GM21529 (cell line): ENCODE measurements at regions not wholly inside any gene's neighbourhood (a gene's known extent, or its start where the extent isn't known, plus 50 kb on each side); places are given as distances from the start of the nearest gene placed in this dataset.
"Not testable (repeated sequence)": the region's sequence is repeated elsewhere in the genome, so short reads cannot be mapped to it uniquely, and the experiment has no call there.

Experiments
- ATAC-seq: cut with Tn5 transposase; IDR thresholded peaks from one replicate; pipeline ENCODE4 v1.9.1; 2021; ENCODE audit not compliant: unreplicated experiment

DNA sequence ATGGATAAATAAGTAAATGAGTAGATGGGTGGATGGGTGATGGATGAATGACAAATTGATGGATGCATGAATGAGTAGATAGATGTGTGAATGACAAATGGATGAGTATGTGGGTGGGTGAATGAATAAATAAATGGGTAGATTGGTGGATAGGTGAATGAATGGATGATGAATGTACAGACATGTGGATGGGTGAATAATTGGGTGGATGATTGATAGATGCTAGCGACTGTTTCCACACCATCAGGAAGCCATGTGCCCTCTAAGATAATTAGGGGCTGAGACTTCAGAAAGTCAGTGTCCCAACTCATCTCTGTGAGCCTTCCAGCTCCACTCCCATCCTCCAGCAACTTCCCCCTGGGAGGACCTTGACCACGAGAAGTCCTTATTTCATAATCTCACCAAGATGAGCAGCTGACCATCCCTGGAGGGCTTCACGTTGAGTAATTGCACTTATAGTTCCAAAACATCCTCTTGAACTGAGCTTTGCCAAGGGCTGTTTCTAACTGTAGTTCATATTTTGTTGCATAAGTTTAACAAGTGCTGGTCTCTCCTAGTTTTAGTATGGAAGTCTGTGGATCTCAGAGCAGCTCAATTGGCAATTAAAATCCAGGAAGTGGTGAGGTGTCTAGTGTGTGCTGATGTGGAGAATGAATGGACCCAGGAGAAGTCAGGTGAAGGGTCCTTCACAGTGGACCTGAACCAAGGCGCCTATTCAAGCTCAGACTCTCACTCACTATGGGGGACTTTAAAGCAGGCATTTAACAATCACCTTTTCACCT lies 295.7 kb downstream of the ADGRD1 start:
- ATAC-seq = no peak

DNA sequence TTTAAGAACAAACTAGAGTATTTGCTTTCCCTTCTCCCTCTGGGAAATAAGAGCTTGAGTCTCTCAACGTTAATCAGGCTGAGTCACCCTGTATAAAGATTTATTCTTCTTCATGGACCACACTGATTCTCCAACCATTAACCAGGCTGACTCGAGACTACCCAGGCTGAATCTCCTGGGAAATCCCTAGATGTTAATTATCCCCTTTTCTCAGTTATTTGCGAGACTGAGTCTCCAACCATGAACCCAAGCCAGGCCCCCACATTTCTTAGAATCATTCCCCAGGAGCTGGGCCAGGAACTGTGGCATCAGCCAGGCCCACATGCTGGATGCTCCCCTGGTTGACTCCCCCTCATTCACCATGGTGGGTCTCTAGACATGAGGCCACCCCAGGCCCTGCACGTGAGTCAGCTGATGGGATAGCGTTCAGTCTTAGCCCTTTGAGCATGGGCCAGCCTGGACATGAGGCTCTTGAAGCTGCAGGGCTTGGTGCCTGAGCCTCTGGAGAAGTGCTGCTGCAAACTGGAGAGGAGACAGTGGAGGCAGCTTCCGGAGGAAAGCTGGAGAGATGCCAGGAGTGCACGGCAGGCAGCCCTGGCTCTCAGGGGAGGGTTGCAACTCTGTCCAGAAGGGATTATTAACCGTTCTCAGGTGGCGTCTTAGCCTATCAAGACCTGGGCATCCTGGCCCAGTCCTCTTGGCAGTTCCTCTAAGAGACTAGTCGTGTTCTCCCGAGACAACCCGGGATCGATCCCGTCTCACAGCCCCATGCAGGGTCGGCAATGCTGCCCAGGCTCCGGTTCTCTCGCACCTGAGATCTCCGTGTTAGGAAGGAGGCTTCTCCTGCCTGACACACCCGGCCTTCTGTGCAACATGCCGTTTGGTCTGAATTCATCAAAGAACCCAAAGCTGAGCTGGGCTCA lies 296.6 kb downstream of the ADGRD1 start:
- ATAC-seq = no peak

DNA sequence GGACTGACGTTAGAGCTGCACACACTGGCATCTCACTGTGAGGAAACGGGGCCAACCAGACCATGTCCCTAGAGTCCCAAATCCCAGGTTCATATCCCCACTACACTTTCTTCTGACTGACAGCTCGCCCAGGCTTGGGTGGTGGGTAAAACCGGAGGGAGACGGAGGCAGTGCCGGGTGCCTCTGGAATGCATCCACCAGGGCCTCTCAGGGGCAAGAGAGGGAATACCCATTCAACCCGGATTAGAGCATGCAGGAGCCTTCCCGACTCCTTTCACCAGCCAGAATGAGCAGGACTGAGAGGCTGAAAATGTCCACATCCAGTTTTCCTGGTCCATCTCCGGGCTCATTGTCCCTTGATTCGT lies 297.2 kb downstream of the ADGRD1 start:
- no peak for ATAC-seq

DNA sequence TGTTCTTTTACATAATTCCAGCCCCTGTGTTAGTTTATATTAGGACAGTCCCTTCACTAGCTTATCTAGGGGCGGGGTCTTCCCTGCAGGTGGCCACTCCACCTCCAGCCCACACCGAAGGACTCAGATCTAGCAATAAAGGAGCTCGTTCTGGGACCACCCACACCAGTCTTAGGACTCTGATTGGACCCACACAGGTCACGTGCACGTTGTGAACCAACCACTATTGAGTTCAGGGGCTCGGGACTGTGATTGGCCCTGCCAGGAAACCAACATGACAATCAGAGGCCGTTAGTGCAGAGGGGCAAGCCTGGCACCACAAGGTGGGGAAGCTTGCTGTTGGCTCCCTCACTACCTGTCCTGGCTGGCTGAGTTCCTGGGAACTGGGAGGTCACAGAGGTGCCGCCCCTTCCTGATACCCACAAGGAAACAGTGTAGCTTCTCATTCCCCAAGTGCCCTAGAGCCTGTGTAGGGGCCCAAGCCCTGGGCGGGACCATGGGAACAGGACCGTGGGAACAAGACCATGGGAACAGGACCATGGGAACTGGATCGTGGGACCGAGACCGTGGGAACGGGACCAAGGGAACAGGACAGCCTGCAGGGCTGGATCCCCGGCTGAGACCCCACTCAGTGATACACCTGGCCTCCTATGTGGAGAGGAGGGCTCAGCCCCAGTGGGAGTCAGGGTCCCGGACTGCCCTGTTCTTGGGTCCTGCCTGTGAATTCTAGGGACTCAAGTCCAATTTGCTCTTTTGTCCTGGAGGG lies 297.8 kb downstream of the ADGRD1 start:
- ATAC-seq = no peak

DNA sequence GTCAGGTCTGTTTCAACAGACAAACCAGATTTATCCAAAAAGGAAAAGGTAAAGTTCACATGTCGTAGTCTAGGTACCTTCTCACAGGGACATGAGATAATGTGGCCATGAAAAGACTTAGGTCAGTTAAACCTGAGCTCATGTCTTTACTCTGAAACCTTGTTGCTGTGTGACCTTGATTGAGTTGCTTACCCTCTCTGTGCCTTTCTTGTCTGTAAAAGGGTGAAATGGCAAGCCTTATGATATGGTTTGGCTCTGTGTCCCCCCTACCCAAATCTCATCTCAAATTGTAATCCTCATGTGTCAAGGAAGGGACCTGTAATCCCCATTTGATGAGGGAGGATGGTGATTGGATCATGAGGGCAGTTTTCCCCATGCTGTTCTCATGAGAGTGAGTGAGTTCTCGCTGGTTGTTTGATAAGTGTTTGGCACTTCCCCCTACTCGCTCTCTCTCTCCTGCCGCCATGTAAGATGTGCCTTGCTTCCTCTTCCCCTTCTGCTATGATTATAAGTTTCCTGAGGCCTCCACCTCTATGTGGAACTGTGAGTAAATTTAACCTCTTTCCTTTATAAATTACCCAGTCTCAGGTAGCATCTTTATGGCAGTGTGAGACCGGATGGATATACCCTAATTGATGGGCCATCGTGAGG lies 299.8 kb downstream of the ADGRD1 start:
- ATAC-seq = no peak

DNA sequence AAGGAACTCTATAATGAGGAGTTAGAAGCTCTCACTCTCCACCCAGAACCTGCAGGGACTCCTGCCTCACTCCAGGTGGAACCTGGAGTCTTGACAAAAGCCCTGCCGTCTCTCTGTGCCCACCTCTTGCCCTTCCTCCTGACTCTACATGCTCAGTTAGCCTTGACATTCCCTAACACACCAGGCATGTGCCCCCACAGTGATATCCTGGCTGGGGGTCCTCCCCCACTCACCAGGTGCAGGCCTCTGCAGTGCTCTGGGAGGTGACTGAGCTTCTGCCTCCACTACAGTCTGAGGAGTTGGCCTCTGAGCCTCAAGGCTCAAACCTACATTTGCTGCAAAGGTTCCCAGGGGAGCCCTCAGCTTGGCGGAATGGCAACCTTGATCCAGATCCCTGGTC lies 300.7 kb downstream of the ADGRD1 start:
- ATAC-seq = no peak

DNA sequence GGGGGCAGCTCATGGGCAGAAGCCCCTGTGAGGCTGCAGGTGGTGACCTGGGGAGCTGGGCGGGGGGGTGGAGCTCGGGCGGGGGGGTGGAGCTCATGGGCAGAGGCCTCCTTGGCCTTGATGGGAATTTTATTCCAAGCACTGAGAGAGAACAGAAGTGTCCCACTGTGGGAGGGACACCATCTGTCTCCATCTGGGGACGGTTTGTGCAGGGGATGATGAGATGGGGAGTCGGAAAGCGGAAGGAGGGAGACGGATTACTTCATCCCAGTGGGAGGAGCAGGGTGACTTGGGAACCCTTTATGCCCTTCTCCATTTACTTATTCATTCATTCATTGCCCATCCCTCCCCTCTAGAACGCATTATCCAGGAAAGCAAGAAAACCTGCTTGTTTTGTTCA lies 304.7 kb downstream of the ADGRD1 start:
- ATAC-seq = no peak

DNA sequence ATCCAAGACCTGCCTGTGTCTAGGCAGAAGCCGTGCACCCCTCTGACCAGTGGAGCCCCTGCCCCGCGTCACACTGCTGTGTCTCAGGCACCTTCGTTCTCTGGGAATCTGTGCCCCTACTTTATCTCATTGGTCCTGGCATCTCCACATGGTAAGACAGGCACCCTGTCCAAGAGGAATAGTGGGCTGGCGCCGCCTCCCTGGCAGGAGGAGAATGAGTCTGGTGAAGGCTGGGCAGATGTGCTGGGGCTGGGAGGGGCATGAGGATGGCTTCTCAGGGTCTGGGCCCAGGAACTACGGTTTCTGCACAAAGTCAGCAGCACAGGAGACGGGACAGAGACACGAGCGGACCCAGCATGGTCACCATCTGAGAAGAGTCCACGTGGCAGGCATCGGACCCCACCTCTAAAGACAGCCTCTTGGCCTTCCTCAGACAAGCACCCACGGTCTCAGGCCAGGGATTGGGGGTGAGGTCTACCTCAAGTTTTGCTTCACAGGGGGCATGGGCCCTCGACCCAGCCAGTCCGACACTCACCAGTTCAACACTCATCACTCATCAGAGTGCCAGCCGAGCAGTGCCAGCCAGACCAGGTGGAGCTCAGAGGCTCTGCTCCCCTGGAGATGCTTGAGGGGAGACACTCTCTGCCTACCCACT lies 306.7 kb downstream of the ADGRD1 start:
- no peak for ATAC-seq

DNA sequence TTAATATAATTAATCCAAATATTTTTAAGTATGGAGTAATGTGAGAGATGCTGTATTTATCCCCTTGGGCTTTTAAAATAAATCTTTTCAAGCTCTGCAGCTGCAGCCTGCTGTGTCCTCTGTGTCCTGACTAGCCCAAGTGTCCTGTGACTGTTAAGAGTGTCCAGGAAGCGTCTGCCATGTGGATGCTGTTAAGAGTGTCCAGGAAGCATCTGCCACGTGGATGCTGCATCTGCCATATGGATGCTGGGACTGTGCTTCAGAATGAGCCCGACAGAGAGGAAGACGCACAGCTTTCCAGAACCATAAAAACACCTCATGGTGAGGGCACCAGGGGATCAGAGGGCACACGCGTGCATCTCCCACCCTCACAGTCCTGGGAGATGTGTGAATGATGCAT lies 307.2 kb downstream of the ADGRD1 start:
- ATAC-seq = no peak

DNA sequence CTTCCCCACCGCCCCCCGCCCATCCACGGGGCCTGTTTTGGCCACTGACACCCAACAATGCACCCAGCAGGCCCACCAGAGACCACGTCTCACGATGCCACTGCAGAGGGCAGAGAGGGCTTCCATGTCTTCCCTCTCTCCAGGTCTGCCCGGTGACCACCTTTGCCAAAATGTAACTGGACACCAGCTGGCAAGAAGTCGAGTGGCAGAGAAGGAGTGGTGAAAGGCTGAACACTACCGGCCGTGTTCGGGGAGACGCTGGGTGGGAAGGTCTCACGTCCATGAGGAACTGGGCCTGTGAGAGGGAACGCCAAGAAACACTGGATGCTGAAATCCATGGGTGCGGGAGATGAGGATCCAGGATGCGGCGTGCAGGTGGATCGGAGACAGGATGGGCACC lies 308.2 kb downstream of the ADGRD1 start:
- no peak for ATAC-seq

DNA sequence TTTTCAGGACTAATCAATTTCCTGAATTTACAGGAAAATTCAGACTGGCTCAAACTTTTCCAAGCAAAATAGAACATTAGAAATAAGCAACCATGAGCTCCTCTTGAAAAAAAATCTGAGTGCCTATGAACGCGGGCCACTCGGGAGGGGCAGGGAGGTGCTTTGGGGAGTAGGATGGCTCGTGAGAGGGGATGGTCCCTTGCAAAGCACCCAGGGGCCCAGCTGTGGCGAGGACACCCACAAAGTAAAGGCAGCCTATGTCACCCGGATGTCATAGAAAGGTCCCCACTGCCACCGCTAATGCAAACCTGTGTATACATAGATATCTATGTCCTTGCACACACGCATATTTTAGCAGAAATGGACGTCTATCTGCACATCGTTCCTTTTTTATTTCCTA lies 309.9 kb downstream of the ADGRD1 start:
- no peak for ATAC-seq

DNA sequence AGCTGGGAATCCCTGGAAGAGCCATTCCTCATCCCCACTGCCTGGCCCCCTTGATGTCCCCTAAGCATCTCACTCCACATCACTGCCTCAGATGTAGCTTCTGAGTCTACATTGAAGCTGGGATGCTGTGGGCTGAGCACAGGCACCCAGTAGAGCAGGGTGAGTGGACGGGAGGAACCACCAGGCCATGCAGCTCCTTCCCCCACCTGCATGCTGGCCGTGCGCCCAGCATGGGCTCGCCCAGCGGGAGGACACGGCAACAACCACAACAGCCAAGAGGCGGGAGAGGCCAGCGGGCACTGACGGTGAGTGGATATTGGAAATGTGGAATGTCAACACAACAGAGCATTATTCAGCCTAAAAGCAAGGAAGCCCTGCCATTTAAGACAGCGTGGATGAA lies 310.9 kb downstream of the ADGRD1 start:
- no peak for ATAC-seq

DNA sequence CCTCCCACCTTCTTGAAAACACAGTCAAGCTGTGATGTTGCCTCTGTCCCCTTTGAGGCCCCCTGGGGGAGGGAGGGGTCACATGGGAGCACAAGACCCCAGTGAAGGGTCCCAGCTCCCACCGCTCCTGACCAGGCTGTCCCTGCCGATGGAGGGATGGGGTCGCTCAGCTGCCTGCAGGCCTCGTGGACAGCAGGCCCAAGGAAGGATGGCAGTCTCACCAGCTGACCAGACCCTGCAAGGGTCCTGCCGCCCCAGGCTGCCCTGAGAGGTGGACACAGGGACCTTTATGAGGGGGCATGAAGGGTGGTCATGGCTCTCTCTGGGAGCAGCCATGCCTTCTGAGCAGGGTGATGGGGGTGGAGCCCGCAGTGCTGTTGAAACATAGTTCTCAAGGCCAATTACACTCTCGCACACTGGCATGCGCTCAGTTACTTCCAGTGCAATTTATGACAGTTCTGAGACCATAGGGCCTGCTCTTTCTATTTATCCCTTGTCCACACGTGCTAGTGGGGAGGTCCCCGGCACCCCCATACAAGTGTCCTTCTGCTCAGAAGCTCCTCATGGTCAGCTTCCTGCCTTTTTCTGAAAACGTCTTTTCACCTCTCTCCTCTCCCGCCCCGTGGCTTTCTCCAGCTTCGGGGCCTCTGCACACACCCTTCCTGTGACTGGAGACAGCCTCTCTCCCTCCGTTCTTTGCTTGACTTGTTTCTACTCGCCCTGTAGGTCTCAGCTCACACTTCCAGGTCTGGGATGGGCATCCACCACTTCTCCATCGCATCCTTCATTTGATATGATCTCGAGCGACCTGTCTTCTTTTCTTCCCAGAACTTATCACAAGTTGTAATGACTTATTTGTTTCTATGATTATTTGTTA lies 313.1 kb downstream of the ADGRD1 start:
- no peak for ATAC-seq

DNA sequence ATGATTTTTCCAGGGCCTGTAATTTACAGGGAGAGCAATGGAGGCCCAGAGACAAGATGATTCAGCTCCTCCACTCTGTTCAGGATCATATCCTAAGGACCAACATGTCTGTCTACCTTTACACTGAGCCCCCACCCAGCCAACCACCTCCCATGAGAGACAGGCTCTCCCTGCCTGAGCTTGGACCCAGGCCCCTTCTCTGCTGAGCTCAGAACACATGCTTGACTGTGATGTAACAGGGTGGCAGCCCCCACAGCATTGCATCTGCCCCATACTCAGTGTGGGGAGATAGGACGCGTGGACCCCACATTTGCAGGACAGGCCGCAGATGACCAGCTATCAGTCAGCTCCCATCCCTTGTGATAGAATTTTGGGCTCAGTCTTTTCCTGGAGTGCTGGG lies 313.9 kb downstream of the ADGRD1 start:
- ATAC-seq = no peak

DNA sequence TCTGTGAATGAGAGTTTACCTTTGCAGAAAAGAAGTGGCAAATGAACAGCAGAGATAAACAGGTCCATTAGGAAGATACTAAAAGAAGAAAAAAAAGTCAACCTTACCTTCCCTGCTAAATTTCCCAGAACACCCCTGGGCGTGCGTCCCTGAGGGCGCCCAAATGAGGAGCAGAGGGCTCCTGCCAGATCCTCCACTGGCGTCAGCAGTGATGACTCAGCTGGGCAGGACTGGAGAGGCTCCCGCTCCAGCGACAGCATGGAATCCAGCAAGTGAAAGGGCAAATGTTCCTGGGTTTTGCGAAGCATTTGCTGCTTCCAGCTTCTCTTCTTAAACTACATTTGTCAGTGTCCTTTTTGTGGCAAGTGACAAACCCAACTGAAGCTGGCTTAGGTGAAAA lies 314.4 kb downstream of the ADGRD1 start:
- not testable (repeated sequence) for ATAC-seq

DNA sequence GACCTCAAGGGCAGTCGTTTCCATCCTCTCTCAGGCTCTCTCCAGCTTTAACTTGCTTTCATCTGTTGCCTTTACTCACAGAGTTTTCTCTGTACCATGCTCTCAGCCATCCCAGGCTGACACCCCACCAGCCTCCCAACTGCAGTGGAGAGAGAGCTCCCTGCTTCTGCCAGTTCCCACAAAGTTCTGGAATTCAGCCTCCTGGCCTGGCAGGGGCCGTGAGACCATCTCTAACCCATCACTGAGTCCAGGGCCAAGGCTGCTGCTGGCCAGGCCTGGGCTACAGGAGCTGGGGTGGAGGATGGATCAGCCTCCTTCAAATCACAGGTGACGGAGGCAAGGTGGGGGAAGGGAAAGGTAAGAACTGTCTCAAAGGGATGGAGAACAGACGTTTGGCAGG lies 314.9 kb downstream of the ADGRD1 start:
- not testable (repeated sequence) for ATAC-seq

DNA sequence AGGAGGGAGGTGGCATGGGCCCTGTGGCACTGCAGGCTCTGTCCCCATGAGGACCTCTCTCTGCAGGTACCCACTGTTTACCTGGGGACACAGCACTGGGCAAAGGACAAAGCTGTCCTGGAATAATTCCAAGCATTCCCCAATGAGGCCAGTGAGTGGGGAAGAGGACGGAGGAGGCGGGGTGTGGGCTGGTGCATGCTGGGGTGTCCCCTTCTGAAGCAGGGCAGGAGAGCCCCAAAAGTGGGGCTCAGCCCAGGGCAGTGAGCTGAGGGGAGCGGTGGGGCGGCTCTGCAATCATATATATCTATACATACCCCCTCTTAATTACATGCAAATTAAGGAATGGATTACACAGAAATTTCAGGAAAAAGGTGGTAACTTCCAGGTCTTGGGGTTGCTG lies 315.8 kb downstream of the ADGRD1 start:
- ATAC-seq = no peak

DNA sequence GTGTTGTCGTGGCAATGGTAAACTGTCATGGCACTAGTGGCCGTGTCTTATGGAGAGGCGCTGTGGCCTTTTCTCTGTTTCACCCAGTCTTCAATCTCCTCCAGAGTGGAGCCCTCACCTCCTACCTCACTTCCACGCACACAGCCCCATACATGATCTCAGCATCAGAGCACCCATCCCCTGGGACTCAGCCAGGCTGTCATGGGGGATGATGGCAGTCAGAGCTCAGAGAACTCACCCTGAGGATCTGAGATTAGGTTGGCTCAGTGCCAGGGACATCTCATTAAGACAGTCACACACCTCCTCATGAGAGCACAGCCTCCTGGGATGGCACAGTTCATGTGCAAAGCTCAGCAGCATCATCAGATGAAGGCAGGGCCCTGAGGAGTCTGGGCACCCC lies 316.3 kb downstream of the ADGRD1 start:
- not testable (repeated sequence) for ATAC-seq

DNA sequence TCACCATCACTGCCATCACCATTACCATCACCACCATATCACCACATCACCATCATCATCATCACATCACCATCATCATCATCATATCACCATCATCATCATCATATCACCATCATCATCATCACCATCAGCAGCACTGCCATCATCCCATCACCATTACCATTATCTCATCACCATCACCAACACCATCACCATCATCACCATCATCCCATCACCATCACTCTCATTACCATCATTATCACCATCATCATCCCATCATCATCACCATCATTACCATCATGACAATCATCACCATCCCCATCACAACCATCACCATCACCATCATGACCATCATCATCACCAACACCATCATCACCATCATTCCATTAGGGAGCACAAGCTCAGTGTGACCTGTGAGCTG lies 318.0 kb downstream of the ADGRD1 start:
- ATAC-seq = no peak
